NOMO-1 treated with DMSO at 0.1 percent for 48 hours (cell line): ENCODE measurements at regions not wholly inside any gene's neighbourhood (a gene's known extent, or its start where the extent isn't known, plus 50 kb on each side); places are given as distances from the start of the nearest gene placed in this dataset.
A peak's percentile ranks its signal among the peaks of the same experiment; 100 is the strongest.

Experiments
- DNase-seq: peaks from one replicate; lab custom pipeline; 2025; ENCODE audit not compliant: unreplicated experiment; lab: John Stamatoyannopoulos, UW

DNA sequence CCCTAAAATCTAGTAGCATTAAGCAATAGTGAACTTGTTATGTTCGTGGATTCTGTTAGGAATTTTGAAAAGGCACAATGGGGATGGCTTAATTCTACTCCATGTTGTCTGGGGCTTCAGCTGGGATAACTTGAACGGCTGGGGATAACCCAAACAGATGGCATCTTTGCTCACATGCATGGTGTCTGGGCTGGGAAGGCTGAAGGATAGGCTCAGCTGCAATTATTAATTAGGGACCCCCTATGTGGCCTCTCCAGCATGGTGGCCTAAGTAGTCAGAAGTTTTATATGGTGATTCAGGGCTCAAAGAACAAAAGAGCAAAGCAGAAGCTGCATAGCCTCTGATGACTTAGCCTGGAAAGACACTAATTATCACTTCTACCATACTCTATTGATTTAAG, 551.1 kb downstream of the PSAT1 start:
- DNase-seq: no peak

DNA sequence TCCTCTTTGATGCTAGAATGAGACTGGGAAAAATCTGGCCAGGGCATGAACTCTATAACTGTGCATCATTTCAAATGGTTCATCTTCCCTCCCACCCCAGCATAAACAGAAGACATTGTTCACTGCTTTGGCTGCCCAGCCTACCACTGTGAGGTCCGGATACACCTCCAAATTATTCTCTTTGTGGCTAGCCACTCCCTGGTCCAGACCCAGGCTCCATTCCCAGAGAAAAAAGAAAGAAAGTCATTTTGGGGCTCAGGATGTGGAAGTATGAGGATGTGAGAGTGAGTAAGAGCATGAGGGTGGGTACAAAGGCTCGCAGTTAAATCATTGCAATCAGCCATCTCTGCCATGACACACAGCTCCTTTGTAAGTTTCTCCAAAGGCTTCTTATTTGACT, 559.2 kb downstream of the PSAT1 start:
- no peak for DNase-seq

DNA sequence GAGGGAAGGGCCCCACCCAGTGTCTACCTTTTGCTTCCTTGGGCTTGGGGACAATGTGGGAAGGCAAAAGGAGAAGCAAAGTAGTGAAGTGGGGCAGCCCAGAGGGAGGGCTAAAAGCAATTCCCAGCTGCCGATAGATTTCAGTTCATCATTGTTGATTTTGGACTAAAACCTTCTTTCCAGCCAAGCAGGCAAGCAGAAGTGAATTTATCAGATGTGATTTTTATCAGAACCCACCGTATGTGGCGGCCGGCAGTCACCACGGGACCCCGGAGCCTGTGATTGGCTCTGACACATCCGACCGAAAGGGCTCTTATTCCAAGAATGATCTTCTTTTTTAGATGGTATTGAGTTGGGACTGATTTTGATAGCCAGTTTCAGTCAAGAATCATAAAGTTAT, 559.9 kb downstream of the PSAT1 start:
- no peak for DNase-seq

DNA sequence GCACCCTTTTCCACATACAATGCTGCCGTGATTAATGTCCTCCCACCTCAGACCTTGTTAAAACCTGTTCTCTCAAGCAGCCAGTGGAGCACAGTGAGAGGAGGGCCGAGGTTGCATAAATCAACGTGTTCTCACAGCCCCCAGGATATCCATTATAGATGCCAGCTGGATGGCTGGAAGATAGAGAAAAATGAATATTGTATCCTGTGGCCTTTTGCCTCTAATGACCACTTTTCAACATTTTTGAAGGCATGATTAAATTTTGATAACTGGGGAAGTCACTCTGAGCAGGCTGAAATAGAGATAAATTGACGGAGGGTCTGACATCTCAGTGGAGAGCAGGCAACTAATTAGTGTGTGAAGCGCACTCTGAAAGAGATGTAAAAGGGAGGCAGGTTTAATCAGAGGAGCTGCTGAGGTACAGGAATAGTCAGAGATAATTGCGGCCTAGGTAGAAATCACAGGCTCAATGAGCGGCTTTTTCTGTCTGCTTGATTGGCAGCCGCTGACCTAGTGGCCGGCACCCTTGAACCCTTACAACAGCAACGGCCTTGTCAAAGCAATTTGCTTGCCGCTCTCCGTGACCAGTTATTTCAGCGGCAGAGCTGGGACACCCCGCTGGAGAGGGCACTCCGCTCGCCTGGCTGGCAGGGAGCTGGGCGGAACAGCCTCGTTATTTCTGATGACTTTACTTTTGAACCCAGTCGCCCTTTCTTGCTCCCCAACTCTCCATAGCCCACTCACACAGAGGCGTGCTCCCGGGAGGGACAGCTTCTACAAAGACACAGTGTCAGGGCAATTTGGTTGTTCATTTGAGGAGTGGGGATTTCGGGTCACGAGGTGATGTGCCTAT, 560.7 kb downstream of the PSAT1 start:
- no peak for DNase-seq

DNA sequence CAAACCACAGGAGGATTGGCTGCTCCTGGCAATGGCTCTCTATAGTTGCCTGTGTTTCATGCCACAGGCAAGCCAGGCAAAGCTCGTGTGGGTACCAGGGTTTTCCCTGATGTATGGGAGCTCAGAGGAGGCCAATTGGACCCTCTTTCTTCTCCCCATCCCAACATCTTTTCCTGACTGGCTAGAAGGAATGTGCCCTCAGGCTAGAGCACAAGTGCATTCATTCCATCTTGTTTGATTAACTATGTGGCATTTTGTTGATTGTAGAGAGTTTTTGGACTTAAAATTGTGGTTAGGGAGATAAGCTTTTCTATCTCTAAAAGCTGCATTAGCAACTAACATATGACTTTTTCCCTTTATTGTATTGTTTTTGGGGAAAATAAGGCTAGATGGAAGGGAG, 561.3 kb downstream of the PSAT1 start:
- no peak for DNase-seq

DNA sequence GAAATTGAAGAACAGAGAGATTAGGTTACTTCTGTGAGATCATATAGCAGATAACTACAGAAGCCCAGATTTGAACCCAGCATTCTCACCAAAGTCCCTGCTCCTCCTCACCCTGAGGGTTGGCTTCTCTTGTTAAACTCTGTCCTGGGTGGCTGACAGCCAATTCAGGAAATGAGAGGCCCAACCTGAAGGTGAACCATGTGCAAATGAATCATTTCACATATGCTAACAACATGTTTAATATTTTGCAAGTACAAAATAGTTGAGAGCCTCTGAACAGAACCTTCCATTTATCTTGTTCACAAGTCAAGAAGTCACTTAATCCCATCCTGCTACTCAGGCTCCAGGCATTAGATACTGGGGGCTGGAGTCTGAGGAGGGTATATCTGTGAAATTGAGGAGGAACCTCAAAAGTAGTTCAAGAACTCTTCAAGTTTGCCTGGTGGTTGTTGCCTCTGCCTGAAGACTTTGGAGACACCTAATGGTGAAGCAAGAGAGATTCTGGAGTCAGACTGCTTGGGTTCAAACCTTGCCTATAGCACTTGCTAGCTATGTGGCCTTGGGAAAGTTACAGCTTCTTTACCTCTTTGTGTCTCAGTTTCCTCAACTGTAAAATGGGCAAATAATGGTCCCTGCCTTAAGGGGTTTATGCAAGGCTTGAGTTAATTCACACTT, 564.0 kb downstream of the PSAT1 start:
- no peak for DNase-seq

DNA sequence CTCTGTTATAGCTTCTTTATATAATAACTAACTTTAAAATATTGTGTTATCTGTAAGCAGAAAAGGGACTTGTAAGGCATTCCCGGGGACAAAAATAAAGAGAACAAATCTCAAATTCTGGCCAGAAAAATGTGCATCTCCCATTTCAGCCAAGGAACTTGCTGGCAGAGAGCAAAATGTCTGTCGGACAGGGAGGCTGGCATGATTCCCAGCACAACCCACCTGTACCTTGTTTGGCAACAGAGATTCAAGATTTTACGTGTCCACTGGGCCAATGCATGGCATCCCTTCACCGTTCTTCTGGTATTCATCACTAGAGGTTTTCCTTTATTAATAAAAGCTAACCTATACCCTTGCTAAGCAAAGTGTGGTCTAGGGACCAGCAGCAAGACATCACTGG, 566.6 kb downstream of the PSAT1 start:
- no peak for DNase-seq

DNA sequence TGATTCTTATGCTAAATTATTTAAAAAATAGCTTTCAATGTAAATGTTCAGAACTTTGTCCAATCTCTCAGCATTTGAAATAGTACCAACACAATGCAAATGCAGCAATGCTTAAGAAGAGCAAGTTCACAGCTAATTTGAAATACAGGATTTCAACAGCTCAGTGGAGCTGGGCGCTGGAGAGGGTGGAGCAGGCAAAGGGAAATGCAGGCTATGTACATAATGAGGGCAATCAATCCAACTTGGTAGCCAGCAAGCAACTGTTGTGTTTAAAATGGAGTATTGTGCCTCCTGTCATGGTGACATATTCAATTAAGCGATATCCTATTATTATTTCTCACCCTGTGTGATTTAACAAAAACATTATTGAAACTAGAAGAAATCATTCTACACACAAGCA, 568.8 kb downstream of the PSAT1 start:
- no peak for DNase-seq

DNA sequence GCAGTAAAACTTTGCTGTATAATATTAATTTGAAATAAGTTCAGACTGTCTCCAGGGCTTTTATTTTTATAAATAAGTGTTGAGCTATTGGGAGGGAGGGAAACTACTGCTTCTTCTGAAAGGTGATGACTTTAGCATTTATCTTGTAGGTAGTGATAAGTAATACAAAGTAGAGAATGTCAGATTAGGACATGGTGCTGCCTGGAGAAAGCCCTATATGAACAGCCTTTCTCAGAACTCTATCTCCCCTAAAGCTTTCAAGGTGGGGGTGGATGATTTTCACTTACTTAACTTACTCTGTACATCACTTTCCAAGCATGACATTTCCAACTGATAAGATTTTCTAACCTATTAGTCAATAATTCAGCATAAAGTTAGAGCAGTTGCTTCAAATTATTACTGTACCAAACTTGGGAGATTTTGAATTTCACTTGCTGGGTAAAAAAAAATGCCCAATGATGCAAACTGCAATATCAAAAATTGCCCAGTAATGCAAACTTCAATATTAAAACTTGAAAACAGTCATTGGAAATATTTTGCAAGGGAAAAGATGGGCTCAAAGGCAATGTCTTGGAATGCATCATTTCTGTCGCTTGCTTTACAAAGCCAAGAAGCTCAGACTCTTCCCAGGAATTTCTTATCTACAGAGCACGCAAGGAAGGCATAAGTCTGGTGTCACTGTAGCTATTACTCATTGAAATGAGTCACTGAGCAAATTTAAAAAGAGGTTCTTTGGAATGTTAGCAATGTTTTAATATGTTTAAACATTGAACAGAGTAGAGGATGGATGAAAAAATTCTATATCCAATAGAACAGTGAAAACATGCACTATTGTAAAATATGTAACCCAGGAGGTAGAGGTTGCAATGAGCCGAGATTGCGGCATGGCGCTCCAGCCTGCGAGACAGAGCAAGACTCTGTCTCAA, 569.5 kb downstream of the PSAT1 start:
- DNase-seq: no peak

DNA sequence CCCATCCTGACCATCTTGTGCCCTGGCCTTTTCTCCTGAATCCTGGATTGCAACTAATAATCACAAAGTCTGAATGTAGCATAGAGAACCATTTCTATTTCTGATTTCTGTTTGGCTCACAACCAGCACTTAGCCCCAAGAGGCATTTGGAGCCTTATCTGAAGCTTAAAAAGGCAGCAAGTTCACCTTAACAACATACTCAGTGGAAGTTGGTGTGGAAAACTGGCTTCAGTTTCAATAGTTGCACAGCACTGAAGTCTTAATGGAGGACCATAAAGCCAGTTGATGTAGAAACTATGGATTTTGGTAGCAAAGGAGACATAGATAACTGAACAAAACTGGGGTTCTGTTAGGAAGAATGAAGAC, 574.1 kb downstream of the PSAT1 start:
- DNase-seq: no peak

DNA sequence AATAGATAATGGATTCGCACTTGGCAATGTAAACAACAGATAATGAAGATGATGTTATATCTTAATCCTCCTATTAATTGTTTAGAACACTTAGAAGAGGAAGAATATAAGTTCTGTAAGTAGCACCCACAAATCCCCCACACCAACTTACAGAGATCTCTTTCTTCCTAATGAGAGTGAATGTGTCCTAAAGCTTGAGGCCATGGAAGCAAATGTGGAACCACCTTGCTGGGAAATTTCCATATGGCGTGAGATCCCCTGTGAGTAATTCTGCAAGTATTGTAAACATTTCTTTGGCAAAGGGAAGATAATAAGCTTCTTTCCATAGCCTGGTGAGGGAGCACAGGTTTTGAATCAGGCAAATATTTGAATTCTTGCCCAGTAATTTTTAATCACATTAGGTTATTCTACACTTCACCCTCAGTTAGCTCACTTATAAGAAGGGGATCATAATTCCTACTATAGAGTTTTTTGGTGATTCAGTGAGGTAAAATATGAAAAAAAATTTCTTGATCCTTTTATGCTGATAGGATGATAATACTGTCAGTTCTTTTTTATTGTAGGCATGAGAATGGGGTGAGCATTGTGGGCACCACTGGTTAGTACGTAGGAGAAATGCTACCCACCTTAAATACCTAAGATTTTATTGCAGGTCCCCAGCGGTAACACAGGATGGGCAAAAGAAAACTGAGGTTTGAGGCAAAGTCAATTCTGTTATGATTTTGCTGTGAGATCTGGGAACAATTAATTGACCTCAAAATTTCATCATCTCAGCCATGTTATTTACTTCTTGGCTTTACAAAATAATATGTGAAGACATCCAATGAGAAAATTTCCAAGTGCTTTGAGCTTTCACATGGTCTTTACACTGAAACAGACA, 574.8 kb downstream of the PSAT1 start:
- DNase-seq: no peak

DNA sequence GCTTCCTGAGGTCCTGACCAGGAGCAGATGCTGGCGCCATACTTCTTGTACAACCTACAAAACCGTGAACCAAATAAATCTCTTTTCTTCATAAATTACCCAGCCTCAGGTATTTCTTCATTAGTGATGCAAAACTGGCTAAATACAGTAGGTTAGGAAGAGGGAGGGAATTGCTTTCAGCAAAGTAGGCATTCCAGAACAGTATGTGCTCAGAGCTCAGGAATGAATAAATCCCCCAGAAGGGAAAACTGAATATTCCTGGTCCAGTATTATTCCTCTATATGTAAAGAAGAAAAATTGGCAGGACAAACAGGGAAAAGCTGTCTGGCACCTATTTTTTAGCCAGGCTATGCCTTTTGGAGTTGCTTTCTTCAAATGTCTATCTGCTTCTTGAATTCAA, 577.1 kb downstream of the PSAT1 start:
- no peak for DNase-seq

DNA sequence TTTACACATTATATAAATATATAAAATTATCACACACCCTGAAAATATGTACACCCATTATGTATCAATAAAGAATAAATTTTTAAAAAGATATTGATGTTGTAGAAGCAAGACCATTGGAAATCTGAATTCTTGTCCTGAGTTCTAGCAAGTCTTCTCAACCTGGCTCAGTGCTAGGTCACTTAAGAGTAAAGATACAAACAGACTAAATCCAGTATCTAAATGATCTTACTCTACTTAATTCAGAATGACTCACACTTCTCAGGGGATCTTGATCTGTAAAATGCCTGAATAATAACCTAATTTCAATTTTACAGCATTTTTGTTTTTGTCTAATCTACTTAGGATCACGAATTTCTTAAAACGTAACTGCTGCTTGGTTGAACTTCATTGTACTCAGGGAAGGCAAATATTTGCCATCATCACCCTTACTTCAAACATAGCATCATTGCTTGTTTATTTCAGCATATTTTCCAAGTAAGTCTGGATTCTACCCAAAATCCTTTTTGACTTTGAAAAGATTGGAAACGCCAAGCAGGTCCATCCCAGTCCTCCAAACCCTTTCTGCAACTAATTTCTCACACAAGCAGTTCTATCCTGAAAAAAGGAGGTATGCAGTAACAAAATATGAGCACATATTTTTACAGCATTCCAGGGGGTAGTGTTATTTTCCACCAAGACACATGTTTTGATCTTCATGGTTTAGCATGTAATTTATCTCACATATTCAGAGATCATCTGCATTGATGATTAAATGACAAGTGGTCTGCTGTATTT, 582.6 kb downstream of the PSAT1 start:
- no peak for DNase-seq

DNA sequence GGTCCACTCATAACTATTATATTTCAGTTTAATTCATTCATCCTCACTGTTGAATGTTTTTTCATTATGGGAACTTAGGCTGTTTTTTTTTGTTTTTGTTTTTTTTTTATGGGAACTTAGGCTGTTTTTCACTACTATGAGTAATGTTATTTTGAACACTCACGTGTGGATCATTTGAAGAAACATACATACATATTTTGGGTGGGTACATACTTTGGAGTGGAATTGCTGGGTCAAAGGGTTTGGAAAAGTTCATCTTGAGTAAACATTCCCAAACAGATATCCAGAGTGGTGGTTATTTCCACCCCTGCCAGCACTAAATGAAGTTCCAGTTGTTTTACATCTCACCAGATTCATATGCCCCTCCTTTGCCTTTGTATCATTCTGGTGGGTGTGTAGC, 584.4 kb downstream of the PSAT1 start:
- DNase-seq: no peak

DNA sequence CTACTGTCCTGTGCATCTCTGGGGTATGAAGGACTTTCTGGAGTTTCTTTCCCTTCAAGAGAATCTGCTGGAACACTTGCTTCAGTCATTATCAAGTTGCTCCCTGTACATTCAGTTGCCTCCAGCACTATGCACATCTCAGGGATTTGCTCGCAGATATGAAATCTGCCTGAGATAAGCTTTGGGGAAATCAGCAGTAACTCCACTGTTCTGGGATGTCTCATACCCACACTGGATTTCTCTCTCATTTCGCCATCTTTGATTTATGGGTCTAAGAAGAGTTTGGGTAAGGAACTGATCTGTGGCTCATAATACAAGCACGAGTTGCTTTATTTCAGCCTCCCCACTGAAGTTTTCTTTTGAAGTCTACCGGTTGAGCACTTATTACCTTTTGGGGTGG, 585.6 kb downstream of the PSAT1 start:
- DNase-seq: no peak

DNA sequence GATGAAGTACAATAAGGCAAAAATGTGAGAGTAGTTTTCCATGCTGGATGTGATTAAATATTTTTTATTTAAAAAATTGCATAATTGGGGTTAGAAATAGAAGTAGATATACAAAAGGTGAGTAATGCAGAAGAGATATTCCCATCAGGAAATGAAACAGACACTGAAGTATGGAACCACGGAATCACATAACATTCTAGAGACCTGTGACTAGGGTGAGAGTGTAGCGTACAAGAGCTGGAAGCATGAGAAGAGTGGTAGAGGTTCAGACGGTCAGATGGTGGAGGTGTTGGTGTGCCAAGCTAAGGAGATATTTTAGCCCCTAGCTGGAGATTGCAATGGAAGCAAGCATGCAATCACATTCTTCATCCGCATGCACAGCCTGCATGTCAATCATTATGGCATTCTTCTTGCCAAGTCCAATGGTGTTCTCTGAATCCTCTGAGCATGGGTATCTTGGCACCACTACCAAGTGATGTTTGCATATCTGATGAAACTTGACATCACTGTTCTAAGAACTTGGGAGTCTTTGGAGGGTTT, 587.8 kb downstream of the PSAT1 start:
- no peak for DNase-seq

DNA sequence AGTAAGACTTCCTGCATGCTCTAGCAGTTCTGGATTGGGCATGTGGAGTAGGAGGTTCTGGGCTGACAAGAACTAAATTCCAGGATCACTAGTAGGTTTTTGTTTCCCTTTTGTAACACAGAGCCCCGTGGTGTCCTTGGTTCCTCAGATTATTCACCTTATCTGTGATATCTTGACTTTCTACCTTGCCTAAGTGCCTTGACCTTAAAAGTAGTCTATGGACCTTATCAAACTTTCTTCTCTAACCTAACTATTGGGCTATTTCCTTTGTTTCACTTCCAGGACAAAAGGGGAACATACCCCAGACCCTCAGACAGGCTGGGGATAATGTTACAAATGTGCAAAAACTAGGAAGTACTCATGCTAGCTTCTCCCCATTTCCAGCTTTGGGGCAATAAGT, 595.3 kb downstream of the PSAT1 start:
- peak; percentile 11 for DNase-seq

DNA sequence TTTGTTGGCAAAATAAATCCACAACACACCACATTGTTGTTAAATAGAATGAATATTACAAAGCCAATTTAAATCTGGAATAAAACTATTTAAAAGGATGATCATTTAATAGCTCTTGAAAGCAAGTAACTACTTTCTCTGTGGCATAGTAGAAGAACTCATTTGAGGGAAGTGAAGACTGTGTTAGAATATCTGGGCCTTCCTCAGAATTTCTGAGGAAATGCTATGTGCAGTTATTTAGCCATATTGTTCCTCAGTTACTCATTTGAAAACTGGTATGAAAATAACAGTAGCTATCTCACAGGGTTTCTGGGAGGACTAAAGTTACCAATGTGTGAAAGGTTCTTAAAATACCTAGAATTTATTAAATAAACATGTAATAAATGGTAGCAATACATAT, 595.8 kb downstream of the PSAT1 start:
- DNase-seq: no peak

DNA sequence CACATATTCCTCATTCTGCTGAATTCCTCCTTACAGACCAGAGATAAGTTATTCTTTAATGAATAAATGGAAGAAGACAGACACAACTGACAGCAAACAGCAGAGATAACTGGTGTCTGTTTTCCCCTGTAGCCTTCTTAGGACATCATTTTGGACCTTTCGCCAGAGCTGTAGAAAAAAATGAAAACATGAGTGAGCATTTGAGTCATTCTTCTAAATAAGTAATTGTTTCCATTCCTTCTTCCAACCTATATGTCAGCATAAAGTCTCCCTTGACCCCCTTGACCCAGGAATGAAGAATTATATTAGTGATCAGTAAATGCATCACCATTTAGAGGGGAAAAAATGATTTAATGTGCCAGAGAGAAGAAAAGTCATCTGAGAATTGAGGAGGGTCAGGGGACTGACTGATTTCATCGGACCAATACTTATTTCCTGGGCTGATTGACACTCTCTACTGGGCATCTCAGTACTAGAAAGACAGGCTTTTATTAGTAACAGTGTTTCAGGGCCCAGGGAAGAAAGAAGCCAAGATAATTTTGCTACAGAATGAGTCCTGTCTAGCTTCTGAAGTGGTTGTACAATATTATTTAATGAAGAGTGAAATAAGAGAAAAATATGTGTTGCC, 597.0 kb downstream of the PSAT1 start:
- no peak for DNase-seq
